GM06990 (cell line): ENCODE measurements at regions not wholly inside any gene's neighbourhood (a gene's known extent, or its start where the extent isn't known, plus 50 kb on each side); places are given as distances from the start of the nearest gene placed in this dataset.

Experiments used
- DNase-seq: peaks from one replicate; pipeline ENCODE4 v3.0.0-alpha.2; 2011; ENCODE audit not compliant: insufficient read length; ENCODE audit errors: extremely low read depth
- H3K27me3 ChIP-seq: replicated peaks from 2 replicates; pipeline ENCODE4 v1.6.0; 2011; ENCODE audit warnings: low read length; ENCODE audit not compliant: control insufficient read depth, insufficient read depth
- H3K36me3 ChIP-seq: 2 replicates; pipeline ENCODE4 v1.5.1; 2011; ENCODE audit warnings: low read length; ENCODE audit not compliant: control insufficient read depth, insufficient read depth
- H3K4me3 ChIP-seq: replicated peaks from 2 replicates; pipeline ENCODE4 v1.5.1; 2011; ENCODE audit warnings: low read depth, mild to moderate bottlenecking, control low read depth, low read length
- CTCF ChIP-seq: IDR thresholded peaks from 2 replicates; pipeline ENCODE4 v1.5.1; 2011; ENCODE audit warnings: low read length, control low read depth, mild to moderate bottlenecking, inconsistent platforms; ENCODE audit not compliant: insufficient read depth, poor library complexity, severe bottlenecking

GRCh38 chr4:75376543-75376942, 137.7 kb downstream of the RCHY1 start:
- no peak for TF ChIP-seq CTCF
- Histone ChIP-seq H3K27me3 (0 out of 2 replicates have a peak, but pooled peaks cover 1% of the 10 kb centered on the region), H3K4me3 (no peak overlapping the region), H3K36me3 (no peaks in the 10 kb centered on the region)
- DNase-seq, result no peak

- Histone ChIP-seq H3K36me3 (no peaks in the 10 kb centered on the region), H3K4me3 (no peak overlapping the region), H3K27me3 (no peaks in the 10 kb centered on the region)
- DNase-seq, result no peak
- no peak for TF ChIP-seq CTCF
Observed at GRCh38 chr4:75371915-75372314, 142.3 kb downstream of the RCHY1 start.

GRCh38 chr4:75370576-75370975, 143.6 kb downstream of the RCHY1 start:
- no peak overlapping the region for H3K4me3 ChIP-seq
- H3K27me3 ChIP-seq, result no peaks in the 10 kb centered on the region
- no peak for TF ChIP-seq CTCF
- DNase-seq, result no peak
- H3K36me3 ChIP-seq, result no peaks in the 10 kb centered on the region

GRCh38 chr4:75345423-75345822, 168.8 kb downstream of the RCHY1 start:
- Histone ChIP-seq H3K36me3 (no peaks in the 10 kb centered on the region), H3K27me3 (no peaks in the 10 kb centered on the region), H3K4me3 (no peak overlapping the region)
- DNase-seq, result no peak
- TF ChIP-seq CTCF, result no peak

- no peak for DNase-seq
- Histone ChIP-seq H3K36me3 (no peaks in the 10 kb centered on the region), H3K4me3 (no peak overlapping the region), H3K27me3 (no peaks in the 10 kb centered on the region)
- no peak for TF ChIP-seq CTCF
Observed at GRCh38 chr4:75344915-75345314, 169.3 kb downstream of the RCHY1 start.

GRCh38 chr4:75343333-75343732, 170.9 kb downstream of the RCHY1 start:
- no peak for TF ChIP-seq CTCF
- no peaks in the 10 kb centered on the region for H3K27me3 ChIP-seq

More at GRCh38 chr4:75343333-75343732, 170.9 kb downstream of the RCHY1 start:
- no peak for DNase-seq
- Histone ChIP-seq H3K36me3 (no peaks in the 10 kb centered on the region), H3K4me3 (no peak overlapping the region)
